WERI-Rb-1 (cell line): ENCODE measurements at regions not wholly inside any gene's neighbourhood (a gene's known extent, or its start where the extent isn't known, plus 50 kb on each side); places are given as distances from the start of the nearest gene placed in this dataset.

Experiments
- DNase-seq: peaks from one replicate; pipeline ENCODE4 v3.0.0-alpha.2; 2020
- H3K27ac ChIP-seq: fragments of 250-450 bp; sonication (Bioruptor Pico); 2 replicates; pipeline ENCODE4 v1.5.1; 2020; ENCODE audit warnings: mild to moderate bottlenecking, moderate library complexity
- H3K27me3 ChIP-seq: fragments of 250-450 bp; sonication (Bioruptor Pico); 2 replicates; pipeline ENCODE4 v1.5.1; 2021; ENCODE audit warnings: mild to moderate bottlenecking, low read depth, moderate library complexity; ENCODE audit not compliant: insufficient read depth, severe bottlenecking
- H3K36me3 ChIP-seq: fragments of 250-450 bp; sonication (Bioruptor Pico); 2 replicates; pipeline ENCODE4 v1.5.1; 2020; ENCODE audit warnings: mild to moderate bottlenecking, moderate library complexity
- H3K4me3 ChIP-seq: 2 replicates; pipeline ENCODE4 v1.5.1; 2011; ENCODE audit warnings: low read depth, mild to moderate bottlenecking, control low read depth, low read length
- H3K9me3 ChIP-seq: fragments of 250-450 bp; sonication (Bioruptor Pico); 2 replicates; pipeline ENCODE4 v1.5.1; 2021; ENCODE audit warnings: mild to moderate bottlenecking, moderate library complexity; ENCODE audit not compliant: severe bottlenecking
- CTCF ChIP-seq: IDR thresholded peaks from 2 replicates; pipeline ENCODE4 v1.5.1; 2011; ENCODE audit warnings: low read depth, mild to moderate bottlenecking, control low read depth, inconsistent platforms, low read length

- H3K27me3 ChIP-seq, result no peaks in the 10 kb centered on the region
- no peak overlapping the region for H3K4me3 ChIP-seq
- DNase-seq, result no peak
- no peaks in the 10 kb centered on the region for H3K36me3 ChIP-seq
- no peak for TF ChIP-seq CTCF
- no peak overlapping the region for H3K27ac ChIP-seq
- no peaks in the 10 kb centered on the region for H3K9me3 ChIP-seq
Observed at GRCh38 chr7:19413443-19413965, 268.3 kb upstream of the FERD3L start.

GRCh38 chr7:19410691-19411090 lies 265.5 kb upstream of the FERD3L start:
- H3K36me3 ChIP-seq, result no peaks in the 10 kb centered on the region
- H3K9me3 ChIP-seq, result no peaks in the 10 kb centered on the region
- DNase-seq, result no peak
- no peak for TF ChIP-seq CTCF
- no peak overlapping the region for H3K4me3 ChIP-seq
- no peaks in the 10 kb centered on the region for H3K27me3 ChIP-seq
- no peak overlapping the region for H3K27ac ChIP-seq

- no peak for TF ChIP-seq CTCF
Observed at GRCh38 chr7:19410106-19410505, 264.9 kb upstream of the FERD3L start.

GRCh38 chr7:19408706-19409220 lies 263.5 kb upstream of the FERD3L start:
- no peak for TF ChIP-seq CTCF
- H3K27ac ChIP-seq, result no peak overlapping the region
- DNase-seq, result no peak

More at GRCh38 chr7:19410106-19410505, 264.9 kb upstream of the FERD3L start:
- H3K9me3 ChIP-seq, result no peaks in the 10 kb centered on the region
- H3K27ac ChIP-seq, result no peak overlapping the region
- no peak overlapping the region for H3K4me3 ChIP-seq
- no peaks in the 10 kb centered on the region for H3K27me3 ChIP-seq
- no peaks in the 10 kb centered on the region for H3K36me3 ChIP-seq
- DNase-seq, result no peak

GRCh38 chr7:19407270-19407669 lies 262.0 kb upstream of the FERD3L start:
- no peak for TF ChIP-seq CTCF
- Histone ChIP-seq H3K9me3 (no peaks in the 10 kb centered on the region), H3K4me3 (no peak overlapping the region), H3K27ac (no peak overlapping the region), H3K36me3 (no peaks in the 10 kb centered on the region), H3K27me3 (no peaks in the 10 kb centered on the region)
- no peak for DNase-seq

More at GRCh38 chr7:19408706-19409220, 263.5 kb upstream of the FERD3L start:
- H3K27me3 ChIP-seq, result no peaks in the 10 kb centered on the region
- no peaks in the 10 kb centered on the region for H3K36me3 ChIP-seq
- H3K9me3 ChIP-seq, result no peaks in the 10 kb centered on the region
- H3K4me3 ChIP-seq, result no peak overlapping the region

- H3K27ac ChIP-seq, result no peak overlapping the region
- H3K27me3 ChIP-seq, result no peaks in the 10 kb centered on the region
- no peak for DNase-seq
- no peaks in the 10 kb centered on the region for H3K9me3 ChIP-seq
- H3K4me3 ChIP-seq, result no peak overlapping the region
- H3K36me3 ChIP-seq, result no peaks in the 10 kb centered on the region
- TF ChIP-seq CTCF, result no peak
Observed at GRCh38 chr7:19405541-19405940, 260.3 kb upstream of the FERD3L start.
